ENCODE measurements at regions not wholly inside any gene's neighbourhood (a gene's known extent, or its start where the extent isn't known, plus 50 kb on each side); places are given as distances from the start of the nearest gene placed in this dataset.

DNA sequence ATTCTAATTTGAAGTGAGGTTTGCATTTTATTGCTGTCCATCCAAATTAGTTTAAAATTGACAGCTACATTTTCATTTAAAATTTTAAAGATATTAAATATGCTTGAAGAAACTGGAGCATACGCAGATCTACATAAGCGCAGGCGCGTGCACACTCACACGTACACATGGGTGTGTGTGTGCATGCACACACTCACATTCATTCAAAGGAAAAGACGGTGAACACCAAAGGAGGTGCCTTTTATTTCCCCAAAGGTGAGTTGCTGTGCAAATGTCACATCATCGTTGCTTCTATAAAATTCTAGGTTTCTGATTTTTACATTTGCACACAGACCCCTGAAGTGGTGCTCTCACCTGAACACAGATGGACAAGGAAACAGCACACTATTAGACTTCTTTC is 194.2 kb downstream of the GRB14 start:
- H3K9me3 ChIP-seq, result no peaks in the 10 kb centered on the region
- H3K36me3 ChIP-seq (ENCODE audit: control insufficient read depth, insufficient read depth, low read length), result no peaks in the 10 kb centered on the region
- no peak for DNase-seq
- no peaks in the 10 kb centered on the region for H3K36me3 Mint-ChIP-seq (ENCODE audit: insufficient read depth, unreplicated experiment)
- no TSS peak for BruUV-seq (replicated peaks)
- H3K4me1 Mint-ChIP-seq (ENCODE audit: low read depth, unreplicated experiment), result no peaks in the 10 kb centered on the region
- CTCF ChIA-PET, result no interaction called here
- no peak overlapping the region for H3K4me3 Mint-ChIP-seq (ENCODE audit: unreplicated experiment)
- no peaks in the 10 kb centered on the region for H3K4me1 ChIP-seq
- POLR2A ChIA-PET, result no interaction called here
- peaks cover 10% of the 10 kb centered on the region for H3K27me3 Mint-ChIP-seq (ENCODE audit: insufficient read depth, unreplicated experiment)
- intact Hi-C loops (cut with micrococcal nuclease; ENCODE audit: unreplicated experiment), result no loop called here
- no peaks in the 10 kb centered on the region for H3K27me3 ChIP-seq (replicated peaks; ENCODE audit: control insufficient read depth, insufficient read depth, low read length)
- H3K27ac Mint-ChIP-seq (ENCODE audit: unreplicated experiment), result no peak overlapping the region
- no peak overlapping the region for H3K4me3 ChIP-seq (ENCODE audit: low read depth, low read length)
- no peaks in the 10 kb centered on the region for H3K9me3 Mint-ChIP-seq (ENCODE audit: unreplicated experiment)
- TF ChIP-seq, protein P1, sequence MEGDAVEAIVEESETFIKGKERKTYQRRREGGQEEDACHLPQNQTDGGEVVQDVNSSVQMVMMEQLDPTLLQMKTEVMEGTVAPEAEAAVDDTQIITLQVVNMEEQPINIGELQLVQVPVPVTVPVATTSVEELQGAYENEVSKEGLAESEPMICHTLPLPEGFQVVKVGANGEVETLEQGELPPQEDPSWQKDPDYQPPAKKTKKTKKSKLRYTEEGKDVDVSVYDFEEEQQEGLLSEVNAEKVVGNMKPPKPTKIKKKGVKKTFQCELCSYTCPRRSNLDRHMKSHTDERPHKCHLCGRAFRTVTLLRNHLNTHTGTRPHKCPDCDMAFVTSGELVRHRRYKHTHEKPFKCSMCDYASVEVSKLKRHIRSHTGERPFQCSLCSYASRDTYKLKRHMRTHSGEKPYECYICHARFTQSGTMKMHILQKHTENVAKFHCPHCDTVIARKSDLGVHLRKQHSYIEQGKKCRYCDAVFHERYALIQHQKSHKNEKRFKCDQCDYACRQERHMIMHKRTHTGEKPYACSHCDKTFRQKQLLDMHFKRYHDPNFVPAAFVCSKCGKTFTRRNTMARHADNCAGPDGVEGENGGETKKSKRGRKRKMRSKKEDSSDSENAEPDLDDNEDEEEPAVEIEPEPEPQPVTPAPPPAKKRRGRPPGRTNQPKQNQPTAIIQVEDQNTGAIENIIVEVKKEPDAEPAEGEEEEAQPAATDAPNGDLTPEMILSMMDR (IDR thresholded peaks at IDR 0.05; ENCODE audit: insufficient read depth in 1 of 2, low read depth in 1 of 2, low read length in 1 of 2, severe bottlenecking in 1 of 2, unreplicated experiment in 1 of 2), result no peak

DNA sequence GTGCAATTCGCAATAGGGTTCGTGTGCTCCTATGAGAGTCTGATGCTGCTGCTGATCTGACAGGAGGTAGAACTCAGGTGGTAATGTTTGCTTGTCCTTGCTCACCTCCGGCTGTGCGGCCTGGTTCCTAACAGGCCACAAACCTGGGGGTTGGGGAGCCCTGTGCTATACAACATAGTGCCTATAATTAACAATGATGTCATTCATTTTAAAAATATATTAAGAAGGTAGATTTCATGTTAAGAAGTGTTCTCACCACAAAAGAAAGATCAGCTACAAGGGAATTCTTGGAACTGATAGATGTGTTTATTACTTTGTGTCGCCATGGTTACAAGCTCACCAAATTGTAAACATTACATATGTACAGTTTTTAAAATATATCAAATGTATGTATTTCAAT is 200.5 kb downstream of the GRB14 start:
- ChIA-PET CTCF (interaction anchor here (1.0 kb wide), 1 partner anchor 9 kb away, joined by 5 read pairs; no protein-coding TSS in a partner anchor), POLR2A (no interaction called here)
- no peak overlapping the region for H3K4me3 ChIP-seq (ENCODE audit: low read depth, low read length)
- H3K4me3 Mint-ChIP-seq (ENCODE audit: unreplicated experiment), result no peak overlapping the region
- H3K9me3 Mint-ChIP-seq (ENCODE audit: unreplicated experiment), result no peaks in the 10 kb centered on the region
- no peaks in the 10 kb centered on the region for H3K4me1 Mint-ChIP-seq (ENCODE audit: low read depth, unreplicated experiment)
- intact Hi-C loops (cut with micrococcal nuclease; ENCODE audit: unreplicated experiment), result no loop called here
- H3K27ac Mint-ChIP-seq (ENCODE audit: unreplicated experiment), result no peak overlapping the region
- no peaks in the 10 kb centered on the region for H3K4me1 ChIP-seq
- no peaks in the 10 kb centered on the region for H3K9me3 ChIP-seq
- BruUV-seq (replicated peaks), result no TSS peak
- no peaks in the 10 kb centered on the region; the same call in 1 of the 2 replicates for H3K27me3 ChIP-seq (replicated peaks; ENCODE audit: control insufficient read depth, insufficient read depth, low read length)
- peaks cover 4% of the 10 kb centered on the region for H3K27me3 Mint-ChIP-seq (ENCODE audit: insufficient read depth, unreplicated experiment)
- no peak for DNase-seq
- H3K36me3 ChIP-seq (ENCODE audit: control insufficient read depth, insufficient read depth, low read length), result no peaks in the 10 kb centered on the region
- TF ChIP-seq, protein P1 (IDR thresholded peaks at IDR 0.05; ENCODE audit: insufficient read depth in 1 of 2, low read depth in 1 of 2, low read length in 1 of 2, severe bottlenecking in 1 of 2, unreplicated experiment in 1 of 2), result no peak
- no peaks in the 10 kb centered on the region for H3K36me3 Mint-ChIP-seq (ENCODE audit: insufficient read depth, unreplicated experiment)

DNA sequence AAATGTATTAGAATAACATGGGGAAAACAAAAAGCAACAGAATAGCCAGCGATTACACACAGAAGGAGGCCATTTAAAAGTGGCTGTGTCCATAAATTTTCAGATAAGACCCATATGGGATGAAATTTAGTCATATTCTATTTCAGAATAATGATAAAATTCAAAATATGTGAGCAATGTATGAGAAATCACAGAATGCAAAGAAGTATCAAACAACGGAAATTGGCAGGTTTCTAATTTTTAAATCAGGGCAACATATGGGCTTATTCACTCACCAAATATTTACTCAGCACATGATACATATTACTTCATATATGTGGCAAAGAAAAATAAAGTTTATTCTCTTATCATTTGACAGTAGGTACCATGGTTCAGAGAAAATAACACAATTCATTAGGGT is 208.5 kb downstream of the GRB14 start:
- H3K36me3 ChIP-seq (ENCODE audit: control insufficient read depth, insufficient read depth, low read length), result no peaks in the 10 kb centered on the region
- Mint-ChIP-seq H3K27ac (ENCODE audit: unreplicated experiment) (no peak overlapping the region), H3K4me3 (ENCODE audit: unreplicated experiment) (no peak overlapping the region), H3K36me3 (ENCODE audit: insufficient read depth, unreplicated experiment) (no peaks in the 10 kb centered on the region), H3K9me3 (ENCODE audit: unreplicated experiment) (no peaks in the 10 kb centered on the region), H3K27me3 (ENCODE audit: insufficient read depth, unreplicated experiment) (peaks cover 7% of the 10 kb centered on the region), H3K4me1 (ENCODE audit: low read depth, unreplicated experiment) (no peaks in the 10 kb centered on the region)
- H3K4me1 ChIP-seq, result no peaks in the 10 kb centered on the region
- no TSS peak for BruUV-seq (replicated peaks)
- H3K9me3 ChIP-seq, result no peaks in the 10 kb centered on the region
- intact Hi-C loops (cut with micrococcal nuclease; ENCODE audit: unreplicated experiment), result no loop called here
- POLR2A ChIA-PET, result no interaction called here
- DNase-seq, result no peak
- CTCF ChIA-PET, result no interaction called here
- H3K4me3 ChIP-seq (ENCODE audit: low read depth, low read length), result no peak overlapping the region
- TF ChIP-seq, protein P1 (IDR thresholded peaks at IDR 0.05; ENCODE audit: insufficient read depth in 1 of 2, low read depth in 1 of 2, low read length in 1 of 2, severe bottlenecking in 1 of 2, unreplicated experiment in 1 of 2), result no peak
- no peaks in the 10 kb centered on the region for H3K27me3 ChIP-seq (replicated peaks; ENCODE audit: control insufficient read depth, insufficient read depth, low read length)

Measured in Caco-2 (cell line).